WTC11 (cell line): ENCODE measurements at regions not wholly inside any gene's neighbourhood (a gene's known extent, or its start where the extent isn't known, plus 50 kb on each side); places are given as distances from the start of the nearest gene placed in this dataset.
"Not testable (repeated sequence)": the region's sequence is repeated elsewhere in the genome, so short reads cannot be mapped to it uniquely, and the experiment has no call there.

Experiments
- ARID4B ChIP-seq: sonication (generic); formaldehyde crosslinking; IDR thresholded peaks from 2 replicates; pipeline ENCODE4 v1.8.0; 2023; ENCODE audit warnings: missing genetic modification reagents, mild to moderate bottlenecking, borderline replicate concordance
- ATF1 ChIP-seq: sonication (generic); formaldehyde crosslinking; IDR thresholded peaks from 2 replicates; pipeline ENCODE4 v1.8.1; 2023; ENCODE audit warnings: mild to moderate bottlenecking, moderate library complexity, missing genetic modification reagents
- ATF2 ChIP-seq: sonication (generic); formaldehyde crosslinking; IDR thresholded peaks from 2 replicates; pipeline ENCODE4 v1.8.1; 2022; ENCODE audit warnings: low read depth, missing genetic modification reagents, borderline replicate concordance
- CBFB ChIP-seq: sonication (generic); formaldehyde crosslinking; IDR thresholded peaks from 2 replicates; pipeline ENCODE4 v1.8.1; 2022; ENCODE audit warnings: mild to moderate bottlenecking, low read depth, missing genetic modification reagents
- CTCF ChIP-seq: fragments of 200-600 bp; IDR thresholded peaks from 2 replicates; pipeline ENCODE4 v1.8.0; 2022; ENCODE audit warnings: antibody characterized with exemption
- ESRRA ChIP-seq: sonication (generic); formaldehyde crosslinking; IDR thresholded peaks from 2 replicates; pipeline ENCODE4 v1.8.1; 2022; ENCODE audit warnings: mild to moderate bottlenecking, missing genetic modification reagents, borderline replicate concordance
- NFE2L1 ChIP-seq: sonication (generic); formaldehyde crosslinking; IDR thresholded peaks from 2 replicates; pipeline ENCODE4 v1.8.1; 2023; ENCODE audit warnings: missing genetic modification reagents
- RELA ChIP-seq: sonication (generic); formaldehyde crosslinking; IDR thresholded peaks from 2 replicates; pipeline ENCODE4 v1.8.1; 2022; ENCODE audit warnings: missing genetic modification reagents, mild to moderate bottlenecking, borderline replicate concordance
- SMAD3 ChIP-seq: sonication (generic); formaldehyde crosslinking; IDR thresholded peaks from 2 replicates; pipeline ENCODE4 v1.8.0; 2022; ENCODE audit warnings: missing genetic modification reagents, mild to moderate bottlenecking, borderline replicate concordance
- TEAD4 ChIP-seq: sonication (generic); formaldehyde crosslinking; IDR thresholded peaks from 2 replicates; pipeline ENCODE4 v1.8.0; 2022; ENCODE audit warnings: mild to moderate bottlenecking, missing genetic modification reagents
- USF2 ChIP-seq: sonication (generic); formaldehyde crosslinking; IDR thresholded peaks from 2 replicates; pipeline ENCODE4 v1.8.1; 2023; ENCODE audit warnings: mild to moderate bottlenecking, missing genetic modification reagents, moderate library complexity
- ZNF425 ChIP-seq: fragments of 250-450 bp; sonication (Bioruptor Pico); conservative IDR thresholded peaks from 2 replicates; pipeline ENCODE4 v1.9.0; 2021; ENCODE audit warnings: mild to moderate bottlenecking

GRCh38 chr5:104039871-104040270 is 477.3 kb upstream of the NUDT12 start:
- not testable (repeated sequence) for TF ChIP-seq NFE2L1; CTCF; CBFB (CRISPR knock-in tag); SMAD3 (CRISPR knock-in tag); TEAD4; ESRRA; USF2 (CRISPR knock-in tag); ARID4B; ZNF425 (CRISPR knock-in tag); ATF2; RELA; ATF1 (CRISPR knock-in tag)
